Activated CD4-positive, alpha-beta T cell treated with anti-CD3 and anti-CD28 coated beads for 36 hours (primary cell): ENCODE measurements at regions not wholly inside any gene's neighbourhood (a gene's known extent, or its start where the extent isn't known, plus 50 kb on each side); places are given as distances from the start of the nearest gene placed in this dataset.
"Not testable (repeated sequence)": the region's sequence is repeated elsewhere in the genome, so short reads cannot be mapped to it uniquely, and the experiment has no call there.

ENCODE experiments used
- ATAC-seq: fragments of 200-7000 bp; cut with Tn5 transposase; one replicate; pipeline ENCODE4 v1.10.0; 2021; ENCODE audit warnings: mild to moderate bottlenecking, moderate library complexity
- CTCF ChIA-PET: fragments of 350-600 bp; sonication (Branson Sonifier 250); formaldehyde crosslinking; loops from one replicate; lab custom pipeline; 2021; ENCODE audit warnings: antibody characterized with exemption; lab: Charles Lee
- POLR2A ChIA-PET: fragments of 350-600 bp; sonication (Branson Sonifier 250); formaldehyde crosslinking; loops from one replicate; lab custom pipeline; 2021; ENCODE audit warnings: antibody characterized with exemption, inconsistent platforms; lab: Charles Lee
- DNase-seq: peaks from one replicate; pipeline ENCODE4 v3.0.0-alpha.2; 2020
- H3K27ac Mint-ChIP-seq: one replicate; pipeline ENCODE4 v1.8.0; 2021; ENCODE audit warnings: mixed read lengths
- H3K27me3 Mint-ChIP-seq: one replicate; pipeline ENCODE4 v1.8.0; 2021; ENCODE audit warnings: mixed read lengths
- H3K36me3 Mint-ChIP-seq: one replicate; pipeline ENCODE4 v1.8.0; 2021; ENCODE audit warnings: low read depth, mixed read lengths
- H3K4me1 Mint-ChIP-seq: one replicate; pipeline ENCODE4 v1.8.0; 2021; ENCODE audit warnings: mixed read lengths
- H3K4me3 Mint-ChIP-seq: one replicate; pipeline ENCODE4 v1.8.0; 2021; ENCODE audit warnings: mild to moderate bottlenecking, moderate library complexity, mixed read lengths
- H3K9me3 Mint-ChIP-seq: one replicate; pipeline ENCODE4 v1.8.0; 2021; ENCODE audit warnings: low read depth, mixed read lengths
- intact Hi-C, 2 experiments: fragments of 100-400 bp; cut with DNase I in 1 of 2; cut with micrococcal nuclease in 1 of 2; formaldehyde crosslinking; loops; one replicate each; pipeline versions ENCODE4 v1.14.2 to v1.15.1; 2022 to 2024; cut with DNase I, micrococcal nuclease

DNA sequence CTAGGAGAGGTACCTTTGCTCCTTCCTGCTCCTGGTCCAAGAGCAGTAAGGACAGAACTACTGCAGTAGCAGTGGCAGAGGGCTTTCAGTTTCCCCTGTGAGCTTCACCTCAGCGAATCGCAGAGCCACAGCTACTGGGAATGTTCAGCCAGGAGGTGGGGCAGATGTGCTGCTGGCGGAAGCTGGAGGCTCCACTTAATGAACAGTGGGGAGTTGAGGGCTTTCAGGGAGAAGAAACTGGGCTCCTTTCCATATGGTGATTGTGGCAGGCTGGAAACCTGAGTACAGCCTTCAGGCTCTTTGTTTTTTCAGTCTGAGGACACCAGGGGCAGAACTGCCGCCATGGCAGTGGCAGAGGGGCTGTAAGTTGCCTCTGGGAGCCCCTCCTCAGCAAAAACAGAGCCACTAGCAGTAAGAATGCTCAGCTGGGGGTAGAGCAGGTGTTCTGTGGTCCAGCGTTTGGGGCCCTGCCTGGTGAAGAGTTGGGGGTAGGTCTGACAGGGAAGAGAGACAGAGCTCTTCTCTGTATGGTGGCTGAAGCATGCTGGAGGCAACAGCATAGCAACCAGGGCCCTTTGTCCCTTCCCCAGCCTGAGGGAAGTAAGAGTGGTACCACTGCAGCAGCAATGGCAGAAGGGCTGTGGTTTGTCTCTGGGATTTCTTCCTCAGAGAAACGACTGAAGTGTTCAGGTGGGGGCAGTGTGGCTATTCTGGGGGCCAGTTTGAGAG lies 106.0 kb upstream of the GRXCR1 start:
- intact Hi-C loops, result no loop called here
- H3K4me1 Mint-ChIP-seq, result peaks cover 13% of the 10 kb centered on the region
- H3K9me3 Mint-ChIP-seq, result no peaks in the 10 kb centered on the region
- no peaks in the 10 kb centered on the region for H3K36me3 Mint-ChIP-seq
- POLR2A ChIA-PET, result no interaction called here
- no peak for ATAC-seq
- H3K27me3 Mint-ChIP-seq, result no peaks in the 10 kb centered on the region
- no peak overlapping the region for H3K27ac Mint-ChIP-seq
- no peak for DNase-seq
- CTCF ChIA-PET, result interaction anchor here (0.6 to 0.9 kb wide), 3 partner anchors 8 to 381 kb away, joined by 3 to 4 read pairs (median 3); no protein-coding TSS in a partner anchor
- H3K4me3 Mint-ChIP-seq, result no peak overlapping the region

DNA sequence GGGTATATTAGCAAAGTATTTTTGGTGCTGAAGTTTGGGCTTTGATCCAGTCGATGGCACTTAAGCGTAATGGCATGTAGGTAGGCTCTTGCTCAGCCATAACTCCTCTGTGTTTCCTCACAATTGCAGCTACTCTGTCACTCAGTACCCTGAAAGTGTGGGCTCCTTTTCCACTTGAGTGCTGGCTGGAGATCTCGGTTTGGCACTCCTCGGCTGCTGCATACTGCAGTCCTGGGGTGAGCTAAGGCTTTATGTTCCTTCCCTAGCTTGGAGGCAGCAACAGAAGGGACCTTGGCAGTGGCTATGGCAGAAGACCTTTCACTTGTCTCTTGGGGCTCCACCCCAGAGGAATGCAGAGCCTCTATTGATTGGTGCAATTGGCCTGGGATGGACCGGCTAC lies 106.7 kb upstream of the GRXCR1 start:
- no peaks in the 10 kb centered on the region for H3K36me3 Mint-ChIP-seq
- ChIA-PET CTCF (interaction anchor here (0.6 to 0.9 kb wide), 2 partner anchors 217 to 380 kb away, joined by 3 to 4 read pairs; no protein-coding TSS in a partner anchor), POLR2A (no interaction called here)
- H3K4me1 Mint-ChIP-seq, result peaks cover 13% of the 10 kb centered on the region
- no peak for ATAC-seq
- intact Hi-C loops, result no loop called here
- no peak overlapping the region for H3K4me3 Mint-ChIP-seq
- H3K27ac Mint-ChIP-seq, result no peak overlapping the region
- DNase-seq, result no peak
- no peaks in the 10 kb centered on the region for H3K27me3 Mint-ChIP-seq
- H3K9me3 Mint-ChIP-seq, result no peaks in the 10 kb centered on the region

GRCh38 chr4:42781315-42781714 lies 111.2 kb upstream of the GRXCR1 start:
- intact Hi-C loops, result no loop called here
- no peak overlapping the region for H3K4me3 Mint-ChIP-seq
- ChIA-PET POLR2A (no interaction called here), CTCF (interaction anchor here (0.6 kb wide), 1 partner anchor 290 kb away, joined by 3 read pairs; no protein-coding TSS in a partner anchor)
- no peaks in the 10 kb centered on the region for H3K9me3 Mint-ChIP-seq
- H3K36me3 Mint-ChIP-seq, result no peaks in the 10 kb centered on the region
- H3K27me3 Mint-ChIP-seq, result no peaks in the 10 kb centered on the region
- no peak overlapping the region for H3K27ac Mint-ChIP-seq
- DNase-seq (no peak), ATAC-seq (peak; percentile 49)
- H3K4me1 Mint-ChIP-seq, result no peaks in the 10 kb centered on the region

GRCh38 chr4:42778349-42778748 lies 114.2 kb upstream of the GRXCR1 start:
- Mint-ChIP-seq H3K27me3 (no peaks in the 10 kb centered on the region), H3K27ac (no peak overlapping the region), H3K9me3 (no peaks in the 10 kb centered on the region), H3K4me3 (no peak overlapping the region), H3K36me3 (no peaks in the 10 kb centered on the region), H3K4me1 (no peaks in the 10 kb centered on the region)
- no peak for DNase-seq
- intact Hi-C loops, result no loop called here
- POLR2A ChIA-PET, result no interaction called here
- CTCF ChIA-PET, result interaction anchor here (1.2 kb wide), 1 partner anchor 9 kb away, joined by 3 read pairs; no protein-coding TSS in a partner anchor
- ATAC-seq, result no peak

GRCh38 chr4:42768125-42768748 lies 111.3 kb upstream of the ATP8A1 start:
- H3K4me1 Mint-ChIP-seq, result no peaks in the 10 kb centered on the region
- ChIA-PET CTCF (interaction anchor here (0.7 to 3.1 kb wide), 7 partner anchors 10 to 1644 kb away, joined by 3 to 21 read pairs (median 3); no protein-coding TSS in a partner anchor), POLR2A (no interaction called here)
- intact Hi-C loops, result loop anchor here (1.0 to 5.0 kb wide), 3 partner anchors 9 to 201 kb away; no protein-coding TSS in a partner anchor
- ATAC-seq, result no peak
- DNase-seq, result peak; percentile 48
- no peaks in the 10 kb centered on the region for H3K36me3 Mint-ChIP-seq
- peaks cover 8% of the 10 kb centered on the region for H3K27me3 Mint-ChIP-seq
- no peak overlapping the region for H3K4me3 Mint-ChIP-seq
- H3K27ac Mint-ChIP-seq, result no peak overlapping the region
- no peaks in the 10 kb centered on the region for H3K9me3 Mint-ChIP-seq

DNA sequence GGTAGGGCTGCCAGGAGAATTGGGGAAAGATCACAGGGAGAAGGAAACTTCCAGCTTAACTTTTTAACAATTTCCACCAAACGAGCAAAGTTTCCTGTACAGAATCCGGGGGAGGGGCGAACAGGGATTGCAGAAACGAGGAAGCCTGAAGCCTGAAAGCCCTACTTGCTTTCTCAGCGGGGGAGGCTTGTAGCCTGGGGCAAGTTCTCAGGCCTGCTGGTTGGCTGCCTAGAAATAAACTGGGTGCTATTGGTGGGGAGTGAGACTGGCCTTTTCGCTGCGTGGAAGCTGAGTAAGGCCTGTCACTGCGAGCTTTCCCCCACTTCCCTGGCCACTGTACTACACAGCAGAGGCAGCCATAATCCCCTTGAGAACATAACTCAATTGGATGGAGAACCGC lies 110.8 kb upstream of the ATP8A1 start:
- ATAC-seq (no peak), DNase-seq (no peak)
- Mint-ChIP-seq H3K9me3 (no peaks in the 10 kb centered on the region), H3K36me3 (no peaks in the 10 kb centered on the region), H3K27ac (no peak overlapping the region), H3K27me3 (peaks cover 8% of the 10 kb centered on the region), H3K4me3 (no peak overlapping the region), H3K4me1 (no peaks in the 10 kb centered on the region)
- ChIA-PET POLR2A (no interaction called here), CTCF (interaction anchor here (0.7 to 3.1 kb wide), 6 partner anchors 10 to 199 kb away, joined by 3 to 21 read pairs (median 4); no protein-coding TSS in a partner anchor)
- intact Hi-C loops, result loop anchor here (1.0 to 5.0 kb wide), 3 partner anchors 8 to 200 kb away; no protein-coding TSS in a partner anchor

- CTCF ChIA-PET, result no interaction called here
- H3K27me3 Mint-ChIP-seq, result peaks cover 9% of the 10 kb centered on the region
Measured at GRCh38 chr4:42761804-42762203, 104.9 kb upstream of the ATP8A1 start.

GRCh38 chr4:42754965-42755364 lies 98.1 kb upstream of the ATP8A1 start:
- intact Hi-C loops, H3K4me3 Mint-ChIP-seq, H3K27me3 Mint-ChIP-seq, POLR2A ChIA-PET, H3K4me1 Mint-ChIP-seq, DNase-seq, H3K9me3 Mint-ChIP-seq, ATAC-seq, H3K27ac Mint-ChIP-seq, H3K36me3 Mint-ChIP-seq: not testable (repeated sequence)
- CTCF ChIA-PET, result interaction anchor here (0.6 to 1.3 kb wide), 3 partner anchors 10 to 186 kb away, joined by 3 read pairs; no protein-coding TSS in a partner anchor

More at GRCh38 chr4:42761804-42762203, 104.9 kb upstream of the ATP8A1 start:
- H3K36me3 Mint-ChIP-seq, result no peaks in the 10 kb centered on the region
- intact Hi-C loops, result no loop called here
- ATAC-seq, result no peak
- POLR2A ChIA-PET, result no interaction called here
- no peak for DNase-seq
- H3K27ac Mint-ChIP-seq, result no peak overlapping the region
- no peaks in the 10 kb centered on the region for H3K4me1 Mint-ChIP-seq
- no peak overlapping the region for H3K4me3 Mint-ChIP-seq
- no peaks in the 10 kb centered on the region for H3K9me3 Mint-ChIP-seq

GRCh38 chr4:42751587-42751986 lies 94.7 kb upstream of the ATP8A1 start:
- Mint-ChIP-seq H3K4me3 (no peak overlapping the region), H3K9me3 (no peaks in the 10 kb centered on the region), H3K27ac (no peak overlapping the region), H3K4me1 (peaks cover 2% of the 10 kb centered on the region), H3K27me3 (no peaks in the 10 kb centered on the region), H3K36me3 (no peaks in the 10 kb centered on the region)
- CTCF ChIA-PET, result interaction anchor here (1.0 to 2.0 kb wide), 2 partner anchors 36 to 183 kb away, joined by 3 to 8 read pairs; no protein-coding TSS in a partner anchor
- POLR2A ChIA-PET, result no interaction called here
- no peak for ATAC-seq
- intact Hi-C loops, result no loop called here
- no peak for DNase-seq

DNA sequence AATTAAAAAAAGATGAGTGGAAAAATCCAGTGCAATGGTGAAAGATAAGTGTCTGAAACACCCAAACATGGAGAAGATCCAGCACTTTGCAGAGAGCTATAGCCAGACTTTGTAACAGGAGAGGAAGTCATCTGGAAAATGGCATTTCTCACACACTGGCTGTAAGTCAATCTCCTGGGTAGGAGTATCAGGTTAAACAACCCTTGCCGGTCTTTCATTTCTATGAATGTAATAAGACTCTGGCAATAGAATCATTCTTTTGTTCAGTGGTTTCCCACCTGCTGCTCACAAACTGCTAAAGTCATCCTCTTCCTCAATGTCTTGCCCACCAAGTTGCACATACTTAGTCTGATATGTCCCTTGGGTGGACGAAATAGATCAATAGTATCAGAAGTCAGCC lies 94.0 kb upstream of the ATP8A1 start:
- DNase-seq (no peak), ATAC-seq (no peak)
- no peaks in the 10 kb centered on the region for H3K27me3 Mint-ChIP-seq
- POLR2A ChIA-PET, result no interaction called here
- no peaks in the 10 kb centered on the region for H3K36me3 Mint-ChIP-seq
- peaks cover 2% of the 10 kb centered on the region for H3K4me1 Mint-ChIP-seq
- no peaks in the 10 kb centered on the region for H3K9me3 Mint-ChIP-seq
- intact Hi-C loops, result loop anchor here (1.0 kb wide), 1 partner anchor 183 kb away; no protein-coding TSS in a partner anchor
- no peak overlapping the region for H3K4me3 Mint-ChIP-seq
- no peak overlapping the region for H3K27ac Mint-ChIP-seq
- CTCF ChIA-PET, result interaction anchor here (0.7 to 2.0 kb wide), 3 partner anchors 36 to 182 kb away, joined by 3 to 8 read pairs (median 3); no protein-coding TSS in a partner anchor

DNA sequence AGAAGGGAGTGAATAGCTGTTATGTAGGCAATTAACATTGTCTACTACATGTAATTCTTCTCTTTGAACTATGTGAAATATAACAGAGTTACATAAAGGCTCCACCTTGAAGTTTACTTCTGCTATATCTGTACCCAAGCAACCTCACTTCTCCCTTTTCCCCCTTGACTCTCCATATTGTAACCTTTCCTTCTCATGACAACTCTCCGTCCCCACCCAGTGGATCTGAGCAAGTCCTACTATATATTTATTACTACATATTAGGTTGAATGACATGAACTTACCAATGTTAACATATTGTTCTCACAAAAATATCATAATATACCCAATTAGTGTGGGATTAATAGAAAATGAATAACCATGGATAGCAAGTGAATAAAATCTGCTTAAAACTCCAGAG lies 93.2 kb upstream of the ATP8A1 start:
- intact Hi-C loops, result loop anchor here (1.0 kb wide), 1 partner anchor 182 kb away; no protein-coding TSS in a partner anchor
- H3K9me3 Mint-ChIP-seq, result peaks cover 2% of the 10 kb centered on the region
- H3K27me3 Mint-ChIP-seq, result no peaks in the 10 kb centered on the region
- ChIA-PET CTCF (interaction anchor here (0.6 to 1.3 kb wide), 4 partner anchors 77 to 199 kb away, joined by 3 to 12 read pairs (median 3); no protein-coding TSS in a partner anchor), POLR2A (no interaction called here)
- no peak overlapping the region for H3K4me3 Mint-ChIP-seq
- ATAC-seq (peak; percentile 47), DNase-seq (peak; percentile 27)
- H3K36me3 Mint-ChIP-seq, result no peaks in the 10 kb centered on the region
- H3K27ac Mint-ChIP-seq, result no peak overlapping the region
- peaks cover 2% of the 10 kb centered on the region for H3K4me1 Mint-ChIP-seq
